IgD-negative memory B cell (primary cell): ENCODE measurements at regions not wholly inside any gene's neighbourhood (a gene's known extent, or its start where the extent isn't known, plus 50 kb on each side); places are given as distances from the start of the nearest gene placed in this dataset.

Source experiments
- H3K27ac Mint-ChIP-seq, 3 donors: one replicate each; pipeline ENCODE4 v1.8.0; 2020 to 2022; ENCODE audit warnings: mild to moderate bottlenecking in 3 of 3, mixed read lengths in 3 of 3, moderate library complexity in 1 of 3
- H3K27me3 Mint-ChIP-seq: one replicate; pipeline ENCODE4 v1.8.0; 2021; ENCODE audit warnings: mixed read lengths
- H3K36me3 Mint-ChIP-seq: one replicate; pipeline ENCODE4 v1.8.0; 2020; ENCODE audit warnings: mild to moderate bottlenecking, mixed read lengths
- H3K4me1 Mint-ChIP-seq, 3 donors: one replicate each; pipeline ENCODE4 v1.8.0; 2020 to 2022; ENCODE audit warnings: mixed read lengths in 3 of 3, mild to moderate bottlenecking in 1 of 3
- H3K4me3 Mint-ChIP-seq, 4 donors: one replicate each; pipeline ENCODE4 v1.8.0; 2020 to 2022; ENCODE audit warnings: mild to moderate bottlenecking in 4 of 4, mixed read lengths in 4 of 4, moderate library complexity in 3 of 4
- H3K9me3 Mint-ChIP-seq, 3 donors: one replicate each; pipeline ENCODE4 v1.8.0; 2020 to 2021; ENCODE audit warnings: mixed read lengths in 3 of 3, mild to moderate bottlenecking in 1 of 3

DNA sequence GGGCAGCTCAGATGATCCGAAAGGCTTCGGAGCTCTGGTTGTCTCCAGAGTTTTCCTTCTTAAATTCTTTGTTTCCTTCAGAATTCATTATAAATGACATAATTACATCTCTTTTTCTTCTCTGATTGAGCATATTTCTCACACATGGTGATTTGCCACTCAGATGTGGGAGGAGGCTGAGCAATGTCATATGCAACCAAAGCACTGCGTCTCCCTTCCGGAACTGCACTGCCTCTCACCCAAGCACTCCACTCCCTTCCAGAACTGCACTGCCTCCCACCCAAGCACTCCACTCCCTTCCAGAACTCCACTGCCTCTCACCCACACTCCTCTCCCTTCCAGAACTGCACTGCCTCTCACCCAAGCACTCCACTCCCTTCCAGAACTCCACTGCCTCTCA is 131.5 kb downstream of the SALL1 start:
- peaks cover 0 to 3% (median 2%) of the 10 kb centered on the region in 3 donors for H3K9me3 Mint-ChIP-seq
- H3K4me1 Mint-ChIP-seq: no peaks in the 10 kb centered on the region
- no peaks in the 10 kb centered on the region for H3K36me3 Mint-ChIP-seq
- no peak overlapping the region for H3K27ac Mint-ChIP-seq
- no peak overlapping the region for H3K4me3 Mint-ChIP-seq
- H3K27me3 Mint-ChIP-seq: peaks cover 4% of the 10 kb centered on the region

DNA sequence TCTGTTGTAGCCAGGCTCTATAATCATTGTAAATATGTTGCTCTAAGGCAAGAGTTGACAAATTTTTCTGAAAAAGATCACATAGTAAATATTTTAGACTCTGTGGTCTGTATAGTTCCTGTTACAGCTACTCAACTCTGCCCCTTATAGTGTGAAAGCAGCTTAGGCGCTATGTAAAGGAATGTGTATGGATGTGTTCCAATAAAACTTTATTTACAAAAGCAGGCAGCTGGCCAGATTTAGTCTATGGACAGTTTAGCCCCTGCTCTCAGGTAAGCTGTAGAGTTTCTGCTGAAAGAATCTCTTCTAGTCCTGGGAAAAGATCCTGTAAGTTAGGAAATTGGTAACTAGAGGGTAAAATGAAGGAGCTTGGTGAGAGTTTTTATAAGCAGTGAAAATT is 133.1 kb downstream of the SALL1 start:
- Mint-ChIP-seq H3K36me3 (no peaks in the 10 kb centered on the region), H3K9me3 (peaks cover 0 to 3% (median 2%) of the 10 kb centered on the region in 3 donors), H3K27me3 (no peaks in the 10 kb centered on the region), H3K4me3 (no peak overlapping the region), H3K4me1 (no peaks in the 10 kb centered on the region), H3K27ac (no peak overlapping the region)

DNA sequence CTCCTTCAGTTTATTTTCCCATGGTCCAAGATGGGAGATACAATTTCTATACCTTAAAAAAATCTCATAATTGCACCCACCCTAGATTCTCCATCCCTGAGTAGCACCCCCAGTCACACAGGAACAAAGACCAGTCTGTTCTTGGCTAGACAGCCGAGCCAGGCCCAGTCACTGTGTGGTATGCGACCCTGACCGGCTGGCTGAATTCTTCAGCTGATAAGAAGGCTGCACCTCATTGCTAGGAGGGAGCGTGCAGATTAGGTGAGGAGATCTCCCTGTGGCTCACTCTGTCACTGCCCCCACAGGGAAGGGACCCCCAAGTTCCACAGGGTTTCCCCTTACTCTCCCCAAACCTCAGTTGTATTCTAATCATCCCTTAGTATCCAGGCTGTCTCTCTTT is 138.7 kb downstream of the SALL1 start:
- H3K9me3 Mint-ChIP-seq: peaks cover 3 to 11% (median 5%) of the 10 kb centered on the region in 3 donors
- no peak overlapping the region for H3K4me3 Mint-ChIP-seq
- peaks cover 1% of the 10 kb centered on the region for H3K27me3 Mint-ChIP-seq
- no peaks in the 10 kb centered on the region for H3K36me3 Mint-ChIP-seq
- H3K4me1 Mint-ChIP-seq: no peaks in the 10 kb centered on the region
- H3K27ac Mint-ChIP-seq: no peak overlapping the region

DNA sequence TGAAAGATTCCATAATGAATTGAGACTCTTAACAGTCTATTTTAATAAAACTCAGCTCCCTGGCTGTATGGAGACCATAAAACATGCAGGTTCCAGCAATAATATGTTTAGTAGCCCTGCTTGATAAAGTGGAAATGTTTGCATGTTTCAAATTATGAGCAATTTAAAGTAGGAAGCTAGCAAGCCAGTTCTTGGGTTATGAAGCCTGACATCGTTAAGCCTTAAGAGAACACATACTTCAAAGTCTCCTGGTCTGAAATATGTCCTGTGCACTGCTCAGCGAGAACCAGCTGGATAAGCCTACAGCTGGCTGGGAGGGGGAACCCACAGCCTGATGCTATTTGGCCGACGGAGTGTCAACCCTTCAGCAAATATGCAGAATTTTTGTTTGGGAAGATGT is 140.3 kb downstream of the SALL1 start:
- Mint-ChIP-seq H3K27me3 (peaks cover 1% of the 10 kb centered on the region), H3K36me3 (no peaks in the 10 kb centered on the region), H3K27ac (no peak overlapping the region), H3K4me1 (no peaks in the 10 kb centered on the region), H3K4me3 (no peak overlapping the region), H3K9me3 (peaks cover 6 to 20% (median 10%) of the 10 kb centered on the region in 3 donors)

DNA sequence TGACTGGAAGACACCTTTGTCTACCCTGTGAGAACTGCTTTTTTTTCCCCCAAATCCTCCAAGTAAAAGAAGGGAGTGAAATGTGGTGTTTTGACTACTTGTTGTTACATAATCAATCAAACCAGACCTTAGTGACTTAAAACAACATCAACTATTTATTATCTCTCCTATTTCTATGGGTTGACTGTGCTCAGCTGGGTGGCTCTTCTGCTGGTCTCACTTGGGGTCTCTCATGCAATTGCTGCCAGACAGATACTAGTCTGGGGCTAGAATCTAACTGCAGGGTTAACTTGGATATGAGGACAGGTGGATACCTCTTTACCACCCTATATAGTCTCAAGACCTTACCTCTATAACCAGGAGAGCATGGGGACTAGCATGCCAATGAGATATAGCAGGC is 141.3 kb downstream of the SALL1 start:
- H3K9me3 Mint-ChIP-seq: peaks cover 6 to 23% (median 10%) of the 10 kb centered on the region in 3 donors

DNA sequence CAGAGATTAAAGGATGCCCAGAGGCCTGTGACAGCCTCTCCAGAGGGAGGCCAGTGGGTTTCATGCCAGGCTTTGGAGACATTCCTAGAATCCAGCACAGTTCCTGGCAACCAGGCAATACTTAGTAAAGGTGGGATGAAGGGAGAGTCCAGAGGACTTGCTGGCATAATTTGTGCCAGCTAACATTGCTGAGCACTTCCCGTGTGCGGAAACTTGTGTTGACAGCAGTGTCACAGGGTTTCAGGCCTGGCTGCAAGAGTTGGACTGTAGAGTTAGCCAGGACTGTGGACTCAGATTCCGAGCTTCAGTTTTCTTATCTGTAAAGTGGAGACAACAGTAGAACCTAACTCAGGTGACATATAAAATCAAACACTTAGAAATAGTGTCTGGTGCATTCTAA is 141.7 kb downstream of the SALL1 start:
- Mint-ChIP-seq H3K9me3 (peaks cover 6 to 23% (median 10%) of the 10 kb centered on the region in 3 donors), H3K4me3 (no peak overlapping the region), H3K27ac (no peak overlapping the region), H3K4me1 (no peaks in the 10 kb centered on the region), H3K27me3 (peaks cover 1% of the 10 kb centered on the region), H3K36me3 (no peaks in the 10 kb centered on the region)

More for the DNA sequence above, 141.3 kb downstream of the SALL1 start:
- no peaks in the 10 kb centered on the region for H3K4me1 Mint-ChIP-seq
- peaks cover 1% of the 10 kb centered on the region for H3K27me3 Mint-ChIP-seq
- no peak overlapping the region for H3K27ac Mint-ChIP-seq
- no peak overlapping the region for H3K4me3 Mint-ChIP-seq
- no peaks in the 10 kb centered on the region for H3K36me3 Mint-ChIP-seq

DNA sequence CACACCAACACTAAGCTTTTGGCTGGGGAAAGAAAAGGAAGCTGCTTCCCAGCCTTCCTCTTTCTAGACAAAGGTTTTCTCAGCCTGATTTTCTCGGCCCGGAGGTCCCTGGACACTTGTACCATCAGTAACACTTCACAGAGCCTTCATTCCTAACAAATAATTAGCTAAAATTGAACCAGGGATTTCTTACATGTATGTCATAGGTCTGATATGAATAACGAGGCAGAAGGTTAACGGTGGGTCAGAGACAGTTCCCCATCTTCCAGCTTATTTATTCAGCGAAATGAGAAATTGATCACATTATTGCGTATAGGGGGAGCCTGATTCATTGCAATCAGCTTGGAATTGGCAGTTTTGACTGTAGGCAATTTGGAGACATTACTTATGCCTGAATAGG is 142.5 kb downstream of the SALL1 start:
- H3K4me1 Mint-ChIP-seq: no peaks in the 10 kb centered on the region
- no peak overlapping the region for H3K27ac Mint-ChIP-seq
- no peak overlapping the region for H3K4me3 Mint-ChIP-seq
- no peaks in the 10 kb centered on the region for H3K36me3 Mint-ChIP-seq
- H3K9me3 Mint-ChIP-seq: peaks cover 6 to 23% (median 10%) of the 10 kb centered on the region in 3 donors
- H3K27me3 Mint-ChIP-seq: peaks cover 1% of the 10 kb centered on the region

DNA sequence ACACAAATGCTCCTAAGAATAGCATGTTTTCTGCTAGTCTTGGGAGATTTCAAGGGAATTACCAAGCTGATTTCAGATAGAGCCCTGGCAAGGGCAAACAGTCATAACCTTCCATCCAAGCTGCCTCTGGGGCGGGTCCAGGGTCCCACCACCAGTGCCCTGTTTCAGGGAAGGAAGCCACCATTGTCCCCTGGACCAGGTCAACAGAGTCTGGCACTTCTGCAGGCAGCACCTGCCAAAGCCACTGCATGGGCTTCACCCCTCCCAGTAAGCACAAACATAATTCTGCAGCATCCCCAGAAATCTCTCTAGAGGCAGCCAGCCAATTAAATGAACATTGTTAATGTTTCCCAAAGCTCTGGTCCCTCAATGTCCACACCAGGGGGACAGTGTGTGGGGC is 143.0 kb downstream of the SALL1 start:
- H3K27me3 Mint-ChIP-seq: peaks cover 1% of the 10 kb centered on the region
- no peaks in the 10 kb centered on the region for H3K4me1 Mint-ChIP-seq
- H3K27ac Mint-ChIP-seq: no peak overlapping the region
- H3K36me3 Mint-ChIP-seq: no peaks in the 10 kb centered on the region
- no peak overlapping the region for H3K4me3 Mint-ChIP-seq
- peaks cover 6 to 23% (median 10%) of the 10 kb centered on the region in 3 donors for H3K9me3 Mint-ChIP-seq

DNA sequence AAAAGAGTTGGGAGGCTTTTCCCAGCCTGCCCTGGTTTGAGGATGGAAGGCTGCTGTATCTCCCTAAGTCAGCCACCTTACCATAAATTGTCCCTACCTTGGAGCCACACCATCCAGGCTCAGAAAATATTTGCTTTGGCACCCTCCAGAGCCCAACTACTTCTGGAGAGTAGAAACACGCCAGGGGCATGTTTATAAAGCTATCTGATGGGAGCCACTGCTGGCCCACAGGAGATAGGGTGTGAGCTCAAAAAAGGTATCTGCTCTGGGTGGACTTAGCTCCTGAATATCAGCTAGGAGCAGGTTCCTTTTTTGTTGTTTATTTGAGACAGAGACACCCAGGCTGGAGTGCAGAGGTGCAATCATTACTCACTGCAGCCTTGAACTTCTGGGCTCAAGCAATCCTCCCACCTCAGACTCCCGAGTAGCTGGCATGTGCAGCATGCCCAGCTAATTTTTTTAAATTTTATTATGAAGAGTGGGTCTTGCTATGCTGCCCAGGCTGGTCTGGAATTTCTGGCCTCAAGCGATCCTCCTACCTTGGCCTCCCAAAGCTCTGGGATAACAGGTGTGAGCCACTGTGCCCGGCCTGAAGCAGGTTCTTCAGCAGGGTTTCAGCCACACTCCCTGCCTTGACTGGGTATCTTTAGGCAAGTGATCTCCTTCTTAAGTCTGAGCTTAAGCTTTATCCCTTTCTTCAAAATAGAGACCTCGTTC is 147.1 kb downstream of the SALL1 start:
- Mint-ChIP-seq H3K36me3 (no peaks in the 10 kb centered on the region), H3K4me1 (no peaks in the 10 kb centered on the region)

DNA sequence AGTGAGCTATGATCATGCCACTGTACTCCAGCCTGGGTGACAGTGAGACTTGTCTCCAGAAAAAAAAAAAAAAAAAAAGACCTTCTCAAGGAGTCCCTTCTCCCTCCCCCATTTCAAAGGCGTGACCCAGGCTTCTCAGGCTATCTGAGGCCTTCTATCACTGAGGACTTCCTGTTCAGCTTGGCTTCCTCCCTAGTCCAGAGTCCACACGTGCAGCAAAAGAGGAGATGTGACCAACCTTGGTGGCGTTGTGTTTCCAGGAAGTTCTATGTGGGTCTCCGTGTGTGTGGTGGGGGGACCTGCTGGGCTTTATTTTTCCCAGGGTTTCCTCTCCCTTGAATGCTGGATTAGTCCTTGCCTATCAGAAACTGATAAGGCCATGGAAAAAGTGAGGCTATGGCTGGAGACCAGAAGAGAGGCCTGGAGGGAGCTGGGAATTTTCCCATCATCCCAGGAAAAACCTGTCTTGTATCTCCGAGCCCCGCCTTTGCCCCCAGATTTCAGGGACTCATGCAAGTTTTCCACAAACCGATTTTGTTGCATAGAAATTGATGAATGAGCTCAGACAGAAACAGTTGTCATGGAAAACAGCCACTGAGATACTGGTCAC is 148.1 kb downstream of the SALL1 start:
- no peak overlapping the region for H3K4me3 Mint-ChIP-seq
- no peaks in the 10 kb centered on the region for H3K36me3 Mint-ChIP-seq
- H3K27me3 Mint-ChIP-seq: peaks cover 1% of the 10 kb centered on the region
- H3K9me3 Mint-ChIP-seq: peaks cover 3 to 16% (median 6%) of the 10 kb centered on the region in 3 donors
- H3K4me1 Mint-ChIP-seq: no peaks in the 10 kb centered on the region
- no peak overlapping the region for H3K27ac Mint-ChIP-seq

More for the DNA sequence above, 147.1 kb downstream of the SALL1 start:
- Mint-ChIP-seq H3K9me3 (peaks cover 3 to 15% (median 6%) of the 10 kb centered on the region in 3 donors), H3K27ac (no peak overlapping the region), H3K4me3 (no peak overlapping the region), H3K27me3 (peaks cover 1% of the 10 kb centered on the region)

DNA sequence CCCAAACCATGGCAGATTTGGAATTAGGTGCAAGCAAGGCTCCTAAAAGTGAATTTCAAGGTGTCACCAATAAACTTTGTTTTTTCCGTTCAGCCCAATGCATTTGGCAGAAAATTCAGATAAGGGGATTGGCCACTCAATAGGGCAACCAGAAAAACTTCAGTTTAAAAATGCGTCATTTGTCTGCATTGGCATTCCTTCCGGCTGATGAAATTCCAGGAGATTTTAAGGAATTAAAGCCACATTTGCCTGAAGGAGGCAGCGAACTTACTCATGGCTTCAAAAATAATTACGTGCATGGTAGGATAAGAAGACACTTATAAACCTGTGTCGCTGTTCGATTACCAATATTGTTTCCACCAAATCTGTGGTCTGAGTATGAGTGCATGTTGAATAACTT is 151.9 kb downstream of the SALL1 start:
- Mint-ChIP-seq H3K27ac (no peak overlapping the region), H3K27me3 (no peaks in the 10 kb centered on the region), H3K4me1 (no peaks in the 10 kb centered on the region), H3K36me3 (no peaks in the 10 kb centered on the region), H3K4me3 (no peak overlapping the region), H3K9me3 (peaks cover 0 to 3% (median 3%) of the 10 kb centered on the region in 3 donors)

DNA sequence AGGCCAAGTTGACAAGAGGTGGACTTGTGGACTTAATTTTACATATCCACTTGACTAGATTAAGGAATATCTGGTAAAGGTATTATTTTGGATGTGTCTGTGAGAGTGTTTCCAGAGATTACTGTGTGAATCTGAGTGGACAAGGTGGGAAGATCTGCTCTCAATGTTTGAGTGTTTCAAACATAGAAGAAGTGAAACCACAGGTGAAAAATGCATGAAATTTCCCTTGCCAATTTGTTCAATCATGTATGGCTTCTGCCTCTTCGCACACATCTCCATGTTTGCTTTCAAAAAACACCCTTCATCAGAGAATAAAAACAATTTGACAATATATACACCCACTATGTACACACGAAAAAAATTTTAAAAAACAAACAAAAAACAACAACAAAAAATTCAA is 152.7 kb downstream of the SALL1 start:
- Mint-ChIP-seq H3K9me3 (peaks cover 0 to 4% (median 3%) of the 10 kb centered on the region in 3 donors), H3K27me3 (no peaks in the 10 kb centered on the region), H3K4me3 (no peak overlapping the region), H3K36me3 (no peaks in the 10 kb centered on the region), H3K4me1 (no peaks in the 10 kb centered on the region), H3K27ac (no peak overlapping the region)

DNA sequence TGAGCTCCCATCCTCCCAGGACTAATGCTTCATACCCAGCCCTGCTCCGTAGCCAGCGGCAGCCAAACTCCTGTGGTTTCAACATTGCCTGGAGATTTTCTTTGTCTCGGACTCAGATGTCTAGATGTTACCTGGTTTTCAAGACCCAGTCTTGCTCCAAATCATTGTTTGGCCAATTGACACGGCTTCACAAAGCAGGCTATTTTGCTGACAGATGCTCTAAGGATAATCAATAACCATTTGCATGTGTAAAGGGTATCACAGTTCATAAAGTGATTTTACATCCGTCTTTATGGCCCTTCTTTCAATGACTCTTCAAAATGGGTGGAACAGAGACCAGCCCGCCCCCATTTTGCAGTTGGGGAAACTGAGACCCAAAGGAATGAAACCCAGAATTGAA is 153.4 kb downstream of the SALL1 start:
- Mint-ChIP-seq H3K9me3 (peaks cover 0 to 4% (median 3%) of the 10 kb centered on the region in 3 donors), H3K27me3 (no peaks in the 10 kb centered on the region), H3K36me3 (no peaks in the 10 kb centered on the region), H3K27ac (no peak overlapping the region), H3K4me1 (no peaks in the 10 kb centered on the region), H3K4me3 (no peak overlapping the region)

DNA sequence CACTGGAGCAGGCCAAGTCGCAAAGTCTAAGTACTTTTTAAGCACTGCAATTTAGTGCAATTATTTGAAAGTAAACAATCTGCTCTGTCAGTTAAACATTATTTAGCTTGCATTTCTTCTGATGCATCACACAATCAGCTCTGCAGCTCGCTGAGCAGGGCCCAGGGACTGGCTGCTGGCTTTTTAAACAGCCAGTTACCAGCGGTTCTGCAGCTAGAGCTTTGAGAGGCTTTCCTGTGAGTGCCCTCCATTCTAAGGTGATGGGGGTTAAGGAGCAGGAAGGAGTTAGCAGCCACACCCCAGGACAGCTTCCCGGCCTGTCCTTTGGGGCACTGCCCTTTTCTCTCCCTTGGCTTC is 154.3 kb downstream of the SALL1 start:
- H3K4me3 Mint-ChIP-seq: no peak overlapping the region
- H3K4me1 Mint-ChIP-seq: no peaks in the 10 kb centered on the region
- peaks cover 0 to 4% (median 3%) of the 10 kb centered on the region in 3 donors for H3K9me3 Mint-ChIP-seq
- no peak overlapping the region for H3K27ac Mint-ChIP-seq
- H3K36me3 Mint-ChIP-seq: no peaks in the 10 kb centered on the region
- H3K27me3 Mint-ChIP-seq: no peaks in the 10 kb centered on the region

DNA sequence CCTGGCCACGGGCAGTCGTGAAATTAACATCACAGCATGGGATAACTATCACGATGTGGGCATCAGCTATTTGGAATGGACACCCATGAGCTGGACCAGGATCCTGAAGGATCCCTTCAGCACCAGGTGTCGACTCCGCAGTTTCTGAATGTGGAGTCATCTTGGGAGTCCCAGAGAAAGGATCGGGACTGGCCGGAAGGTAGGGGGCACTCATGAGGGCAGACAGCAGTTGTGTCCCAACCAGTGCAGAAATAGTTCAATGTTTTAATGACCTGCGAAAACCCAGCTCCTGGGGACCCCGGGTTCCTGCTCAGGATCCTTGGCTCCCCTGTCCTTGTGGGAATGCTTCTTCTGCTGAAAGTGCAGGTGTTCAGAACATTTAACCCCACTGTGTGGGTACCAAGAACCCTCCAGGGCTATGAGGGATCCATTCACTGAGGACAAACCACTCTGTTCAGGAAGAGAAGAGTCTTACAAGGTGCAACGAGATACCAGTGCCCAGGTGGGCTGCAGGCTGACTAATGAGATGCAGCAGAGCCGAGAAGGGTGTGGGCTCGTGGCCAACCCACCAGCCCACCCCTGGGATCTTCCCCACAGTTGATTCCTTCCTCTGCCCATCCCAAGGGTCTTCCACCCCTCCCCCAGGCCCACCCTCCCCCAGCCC is 154.8 kb downstream of the SALL1 start:
- peaks cover 0 to 4% (median 3%) of the 10 kb centered on the region in 3 donors for H3K9me3 Mint-ChIP-seq
- H3K27ac Mint-ChIP-seq: no peak overlapping the region
- H3K36me3 Mint-ChIP-seq: no peaks in the 10 kb centered on the region
- no peaks in the 10 kb centered on the region for H3K4me1 Mint-ChIP-seq
- H3K27me3 Mint-ChIP-seq: no peaks in the 10 kb centered on the region
- no peak overlapping the region for H3K4me3 Mint-ChIP-seq
